NB4 (cell line): ENCODE measurements at regions not wholly inside any gene's neighbourhood (a gene's known extent, or its start where the extent isn't known, plus 50 kb on each side); places are given as distances from the start of the nearest gene placed in this dataset.

Experiments used
- DNase-seq: peaks from one replicate; pipeline ENCODE4 v3.0.0; 2010; ENCODE audit warnings: low read depth
- H3K4me3 ChIP-seq: one replicate; pipeline ENCODE4 v1.5.1; 2011; ENCODE audit warnings: mild to moderate bottlenecking, low read depth, low read length, moderate library complexity
- MYC ChIP-seq: IDR thresholded peaks from 2 replicates; pipeline ENCODE4 v1.6.1; 2011; ENCODE audit warnings: low read depth, low read length
- POLR2A ChIP-seq: IDR thresholded peaks from 2 replicates; pipeline ENCODE4 v1.6.1; 2011; ENCODE audit warnings: mild to moderate bottlenecking; ENCODE audit not compliant: insufficient read length; ENCODE audit errors: extremely low read depth
- TF ChIP-seq, protein P1 (sequence below): IDR thresholded peaks from 2 replicates; pipeline ENCODE4 v1.6.1; 2011; ENCODE audit warnings: low read depth, low read length
- TF ChIP-seq, protein P2 (sequence below): IDR thresholded peaks from one replicate; pipeline ENCODE4 v1.5.1; 2012; ENCODE audit warnings: low read depth, low read length

DNA sequence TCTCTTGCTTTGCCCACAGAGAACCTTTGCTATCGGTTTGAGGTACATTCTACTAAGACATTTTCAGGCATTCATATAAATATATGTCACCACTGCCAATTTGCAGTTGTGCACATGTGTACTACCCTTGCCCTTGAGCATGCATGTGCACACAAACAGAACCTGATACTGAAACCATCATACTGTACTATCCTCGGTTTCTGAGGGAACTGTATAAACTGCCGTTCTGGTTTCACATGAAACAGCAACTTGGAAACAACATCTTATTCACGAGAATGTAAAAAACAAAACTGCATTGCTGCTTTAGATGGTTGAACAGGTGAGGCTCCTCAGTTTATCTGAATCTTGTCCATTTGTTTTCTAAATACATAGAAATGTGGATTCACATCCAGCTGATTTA, 151.2 kb upstream of the TMEM170B start:
- no peak for DNase-seq
- no peak overlapping the region for H3K4me3 ChIP-seq
- TF ChIP-seq MYC, result no peak
- TF ChIP-seq, protein P1, sequence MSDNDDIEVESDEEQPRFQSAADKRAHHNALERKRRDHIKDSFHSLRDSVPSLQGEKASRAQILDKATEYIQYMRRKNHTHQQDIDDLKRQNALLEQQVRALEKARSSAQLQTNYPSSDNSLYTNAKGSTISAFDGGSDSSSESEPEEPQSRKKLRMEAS, result no peak
- no peak for TF ChIP-seq POLR2A
- TF ChIP-seq, protein P2, sequence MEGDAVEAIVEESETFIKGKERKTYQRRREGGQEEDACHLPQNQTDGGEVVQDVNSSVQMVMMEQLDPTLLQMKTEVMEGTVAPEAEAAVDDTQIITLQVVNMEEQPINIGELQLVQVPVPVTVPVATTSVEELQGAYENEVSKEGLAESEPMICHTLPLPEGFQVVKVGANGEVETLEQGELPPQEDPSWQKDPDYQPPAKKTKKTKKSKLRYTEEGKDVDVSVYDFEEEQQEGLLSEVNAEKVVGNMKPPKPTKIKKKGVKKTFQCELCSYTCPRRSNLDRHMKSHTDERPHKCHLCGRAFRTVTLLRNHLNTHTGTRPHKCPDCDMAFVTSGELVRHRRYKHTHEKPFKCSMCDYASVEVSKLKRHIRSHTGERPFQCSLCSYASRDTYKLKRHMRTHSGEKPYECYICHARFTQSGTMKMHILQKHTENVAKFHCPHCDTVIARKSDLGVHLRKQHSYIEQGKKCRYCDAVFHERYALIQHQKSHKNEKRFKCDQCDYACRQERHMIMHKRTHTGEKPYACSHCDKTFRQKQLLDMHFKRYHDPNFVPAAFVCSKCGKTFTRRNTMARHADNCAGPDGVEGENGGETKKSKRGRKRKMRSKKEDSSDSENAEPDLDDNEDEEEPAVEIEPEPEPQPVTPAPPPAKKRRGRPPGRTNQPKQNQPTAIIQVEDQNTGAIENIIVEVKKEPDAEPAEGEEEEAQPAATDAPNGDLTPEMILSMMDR, result no peak

DNA sequence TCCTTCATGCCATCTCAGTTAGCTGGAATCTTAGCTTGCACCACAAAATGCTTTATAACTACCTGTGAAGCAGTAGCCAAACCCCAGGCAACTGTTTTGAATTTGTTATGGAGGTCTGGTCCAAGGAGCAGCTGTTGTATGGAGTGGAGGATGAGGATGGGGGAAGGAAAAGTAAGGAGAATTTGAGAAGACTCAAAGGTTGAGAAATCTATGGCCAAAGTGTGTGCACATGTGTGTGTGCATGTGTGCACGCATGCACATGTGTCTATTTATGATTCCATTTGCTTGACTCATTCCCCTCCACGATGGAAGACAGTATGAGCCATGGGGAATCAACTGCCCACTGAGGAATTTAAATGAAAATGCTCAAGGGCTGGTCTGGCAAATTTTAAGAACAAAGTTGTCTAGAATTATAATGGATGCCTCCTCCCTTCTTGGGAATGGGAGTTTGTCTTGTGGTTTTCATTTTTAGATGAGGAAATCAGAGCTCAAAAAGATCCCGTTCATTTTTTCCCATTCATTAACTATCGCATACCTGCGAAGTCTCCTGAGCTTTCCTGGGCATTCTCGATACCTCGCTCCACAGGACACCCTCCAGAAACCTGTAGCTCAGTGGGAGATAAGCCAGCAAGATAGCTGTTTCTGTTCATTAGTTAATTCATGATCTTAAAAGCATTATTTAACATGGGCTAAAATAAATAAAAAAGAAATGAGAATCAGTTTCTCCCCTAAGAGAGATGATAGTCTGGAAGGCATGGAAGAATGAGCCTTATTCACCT, 152.3 kb upstream of the NEDD9 start:
- TF ChIP-seq, protein P1, result peak; percentile 34; the same call in 1 of the 2 replicates
- TF ChIP-seq POLR2A, result no peak
- no peak for DNase-seq
- H3K4me3 ChIP-seq, result no peak overlapping the region

DNA sequence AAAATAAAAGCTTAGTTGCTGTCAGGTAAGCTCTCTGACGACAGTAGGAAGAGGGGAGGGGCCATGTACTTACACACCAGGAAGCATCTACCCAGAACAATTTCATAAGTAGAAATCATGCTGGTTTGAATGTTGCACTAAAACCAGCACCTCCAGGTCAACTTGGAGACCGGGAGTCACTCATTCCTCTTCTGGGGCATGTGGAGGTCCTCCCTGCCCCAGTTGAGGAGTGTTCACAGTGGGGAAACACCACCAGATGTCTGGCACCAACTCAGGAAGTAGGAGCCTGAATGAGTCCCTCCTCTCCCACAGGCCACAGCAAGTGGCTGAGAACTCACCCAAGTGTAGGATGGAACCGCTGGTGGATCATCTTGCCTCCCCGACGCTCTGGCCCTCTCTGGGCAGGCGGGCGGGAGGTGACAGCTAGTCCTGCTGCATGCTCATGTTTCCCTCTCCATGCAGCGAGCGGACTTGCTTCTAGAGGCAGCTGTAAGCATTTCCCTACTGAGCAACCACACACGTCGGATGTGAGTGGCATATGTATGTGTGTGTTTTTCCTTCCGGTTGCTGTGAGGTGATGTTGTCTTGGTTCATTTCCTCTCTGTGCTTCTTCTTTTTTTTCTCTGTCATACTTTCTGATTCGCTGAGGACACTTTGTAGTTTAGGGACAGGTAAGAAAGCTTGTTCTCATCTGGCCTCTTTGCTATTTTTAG, 149.5 kb upstream of the NEDD9 start:
- H3K4me3 ChIP-seq, result no peak overlapping the region
- peak; percentile 20 for DNase-seq
- TF ChIP-seq, protein P2, result no peak
- TF ChIP-seq POLR2A (no peak), MYC (no peak)
- TF ChIP-seq, protein P1, result no peak

DNA sequence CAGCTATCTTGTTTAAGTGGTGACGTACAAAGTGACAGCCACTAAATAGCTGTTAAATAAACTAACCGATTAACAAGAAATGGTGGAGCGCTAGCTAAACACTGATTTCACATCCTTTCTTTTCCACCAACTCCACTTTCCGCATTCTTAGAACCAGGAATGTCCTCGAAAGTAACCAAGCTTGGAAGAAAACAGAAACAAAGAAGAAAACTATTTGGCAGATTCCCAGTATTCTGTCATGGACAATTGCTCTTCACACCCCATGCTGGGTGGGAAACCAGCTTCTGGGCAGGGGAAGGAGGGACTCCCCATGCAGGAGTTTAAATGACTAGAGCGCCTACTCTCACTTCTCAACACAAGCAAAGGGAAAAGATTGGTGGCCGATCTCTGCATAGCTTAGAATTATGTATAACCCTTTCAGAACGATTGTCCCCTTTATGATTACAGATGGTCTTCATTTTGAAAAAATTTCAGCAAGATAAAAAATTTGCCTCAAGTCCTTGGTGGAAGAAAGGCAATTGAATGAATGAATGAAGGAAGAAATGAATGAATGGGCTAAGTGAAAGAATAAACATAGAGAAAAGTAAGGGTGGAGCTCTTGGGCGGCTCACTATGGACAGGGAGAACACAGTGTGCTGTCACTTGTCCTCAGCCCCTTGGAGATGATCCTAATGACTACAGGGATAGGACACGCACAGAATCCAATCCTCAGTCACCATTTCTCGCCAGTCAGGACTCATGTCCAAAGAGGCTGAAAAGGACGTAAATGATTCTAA, 148.7 kb upstream of the NEDD9 start:
- H3K4me3 ChIP-seq, result no peak overlapping the region
- no peak for DNase-seq
- TF ChIP-seq POLR2A (no peak), MYC (no peak)
- TF ChIP-seq, protein P1, result no peak
- TF ChIP-seq, protein P2, result no peak

DNA sequence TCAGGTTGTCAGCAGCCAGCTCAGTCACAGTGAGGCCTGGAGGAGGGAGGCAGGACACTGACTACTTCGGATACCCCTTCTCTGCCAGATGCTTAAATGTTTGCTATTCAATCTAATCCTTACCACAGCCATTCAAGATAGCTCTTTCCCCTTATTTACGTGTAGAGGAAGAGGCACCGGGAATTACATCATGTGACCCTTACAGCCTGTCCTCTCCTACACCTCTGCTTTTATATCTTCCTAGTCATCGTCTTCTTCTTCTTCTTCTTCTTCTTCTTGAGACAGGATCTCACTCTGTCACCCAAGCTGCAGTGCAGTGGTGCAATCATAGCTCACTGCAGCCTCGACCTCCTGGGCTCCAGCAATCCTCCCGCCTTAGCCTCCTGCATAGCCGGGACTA, 148.1 kb upstream of the NEDD9 start:
- H3K4me3 ChIP-seq, result no peak overlapping the region
- DNase-seq, result no peak
- TF ChIP-seq, protein P2, result no peak

DNA sequence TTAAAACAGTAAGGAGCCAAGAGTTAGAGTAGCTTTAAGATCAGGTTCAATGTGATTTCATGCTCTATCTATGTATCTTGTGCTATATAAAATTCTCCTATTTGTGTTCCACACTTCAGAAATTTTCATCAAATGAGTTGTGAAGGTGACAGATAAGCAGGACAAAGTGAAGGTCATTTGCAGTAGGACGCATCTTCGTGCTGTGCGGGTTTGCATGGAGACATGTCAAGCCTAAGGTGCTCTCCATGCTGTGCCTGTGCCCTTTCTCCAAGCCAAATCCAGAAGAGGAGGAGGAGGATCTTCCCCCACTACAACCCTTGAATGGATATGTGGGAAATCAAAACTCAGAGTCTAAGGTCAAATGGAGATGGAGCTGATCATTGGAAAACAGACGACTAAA, 147.3 kb upstream of the NEDD9 start:
- no peak for DNase-seq
- no peak for TF ChIP-seq POLR2A
- no peak for TF ChIP-seq MYC
- TF ChIP-seq, protein P2, result no peak
- TF ChIP-seq, protein P1, result no peak
- no peak overlapping the region for H3K4me3 ChIP-seq
